GM19455 (cell line): ENCODE measurements at regions not wholly inside any gene's neighbourhood (a gene's known extent, or its start where the extent isn't known, plus 50 kb on each side); places are given as distances from the start of the nearest gene placed in this dataset.
"Not testable (repeated sequence)": the region's sequence is repeated elsewhere in the genome, so short reads cannot be mapped to it uniquely, and the experiment has no call there.

Source experiments
- ATAC-seq: cut with Tn5 transposase; IDR thresholded peaks from one replicate; pipeline ENCODE4 v1.9.1; 2021; ENCODE audit not compliant: unreplicated experiment

DNA sequence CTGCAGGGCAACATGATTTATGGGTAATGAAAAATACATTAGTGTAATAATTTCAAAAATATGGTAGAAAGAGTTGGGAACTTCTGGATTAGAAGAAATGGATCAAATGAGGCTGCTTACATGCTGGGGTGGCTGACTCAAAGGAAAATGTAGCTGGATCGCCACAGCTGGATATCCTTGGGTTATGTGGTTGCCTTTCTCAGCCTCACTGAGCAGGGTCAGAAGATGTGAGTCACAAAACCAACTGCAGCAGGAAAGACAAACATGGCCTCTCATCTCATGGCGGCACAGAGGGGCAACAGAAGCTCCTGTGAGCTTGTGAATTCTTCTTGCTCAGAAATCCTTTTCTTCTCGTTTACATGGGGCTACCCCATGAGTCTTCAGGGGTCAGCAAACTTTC, 317.1 kb upstream of the SPRED2 start:
- no peak for ATAC-seq

DNA sequence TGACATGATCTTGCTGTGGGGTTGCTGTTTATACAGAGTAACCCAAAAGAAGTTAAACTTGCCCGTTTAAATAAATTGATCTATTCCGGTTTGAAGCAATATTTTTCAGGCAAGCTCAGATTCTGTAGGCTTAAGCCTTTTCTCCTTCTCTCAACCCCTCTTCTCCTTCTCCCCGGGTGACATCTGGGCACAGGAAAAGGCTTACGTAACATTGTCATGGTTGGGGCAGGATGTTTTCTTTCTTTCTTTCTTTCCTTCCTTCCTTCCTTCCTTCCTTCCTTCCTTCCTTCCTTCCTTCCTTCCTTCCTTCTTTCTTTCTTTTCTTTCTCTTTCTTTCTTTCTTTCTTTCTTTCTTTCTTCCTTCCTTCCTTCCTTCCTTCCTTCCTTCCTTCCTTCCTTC, 315.5 kb upstream of the SPRED2 start:
- not testable (repeated sequence) for ATAC-seq

DNA sequence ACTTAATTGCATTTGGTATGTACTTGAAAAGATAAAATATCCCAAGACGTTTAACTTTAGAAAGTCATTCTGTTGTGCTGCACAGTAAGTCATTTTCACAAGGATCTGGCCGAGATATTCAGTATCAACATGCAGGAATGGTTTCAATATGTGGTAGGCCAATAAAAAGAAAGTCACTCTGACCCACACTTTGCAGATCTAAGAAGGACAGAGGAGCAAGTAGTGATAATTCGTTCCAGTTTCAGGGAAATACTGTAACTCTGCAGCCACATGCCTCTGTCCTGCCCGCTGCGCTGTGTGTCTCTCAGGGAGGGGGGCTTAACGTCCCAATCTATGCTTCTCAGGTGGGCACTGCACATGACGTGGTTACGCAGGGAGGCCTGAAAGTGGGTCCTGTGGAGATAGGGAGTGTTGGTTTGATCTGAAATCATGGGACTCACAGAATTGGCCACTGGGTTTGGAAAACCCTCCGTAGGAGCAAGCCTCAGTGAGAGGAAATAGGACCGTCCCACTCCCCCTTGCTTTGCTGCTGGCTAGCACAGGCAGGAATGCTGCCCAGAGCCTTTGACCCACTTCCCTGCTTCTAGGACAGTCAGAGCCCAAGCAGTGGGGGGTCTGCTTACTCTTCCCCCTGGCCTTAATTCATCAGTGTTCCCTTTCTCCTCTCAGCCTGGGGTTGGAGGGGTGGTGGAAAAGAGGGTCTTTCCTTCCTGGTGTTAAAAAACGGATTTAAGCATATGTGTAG, 314.7 kb upstream of the SPRED2 start:
- ATAC-seq: no peak

DNA sequence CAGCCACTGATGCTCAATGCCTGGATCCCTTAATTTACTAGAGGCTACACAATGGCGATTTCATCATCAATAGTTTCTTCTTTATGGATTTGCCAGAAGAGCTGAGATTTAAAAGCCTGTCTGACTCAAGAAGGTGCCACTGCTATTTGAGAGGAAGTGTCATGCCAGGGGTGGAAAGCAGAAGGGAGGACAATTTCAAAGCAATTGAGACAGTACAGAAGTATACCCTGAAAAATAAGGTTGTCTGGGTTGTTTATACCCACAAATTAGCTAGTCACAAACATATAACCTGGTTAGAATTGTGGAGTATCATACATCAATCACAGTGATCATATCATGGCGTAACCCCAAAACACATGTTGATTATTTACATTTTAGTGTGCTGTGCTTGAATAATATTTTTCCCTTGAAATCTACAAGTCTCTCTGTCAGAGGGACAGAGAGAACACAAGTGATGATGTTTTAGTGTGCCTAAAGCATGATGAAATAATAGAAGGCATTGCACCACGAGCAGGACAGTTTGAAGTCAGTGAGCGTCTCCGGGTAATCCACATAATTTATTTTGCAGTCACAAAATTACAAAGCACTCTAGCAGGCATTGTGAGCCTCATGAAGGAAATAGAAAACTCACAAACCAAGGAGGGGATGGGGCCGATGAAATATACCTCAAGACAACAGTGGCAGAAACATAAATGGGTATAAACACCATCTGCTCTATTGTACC, 312.2 kb upstream of the SPRED2 start:
- ATAC-seq: no peak

DNA sequence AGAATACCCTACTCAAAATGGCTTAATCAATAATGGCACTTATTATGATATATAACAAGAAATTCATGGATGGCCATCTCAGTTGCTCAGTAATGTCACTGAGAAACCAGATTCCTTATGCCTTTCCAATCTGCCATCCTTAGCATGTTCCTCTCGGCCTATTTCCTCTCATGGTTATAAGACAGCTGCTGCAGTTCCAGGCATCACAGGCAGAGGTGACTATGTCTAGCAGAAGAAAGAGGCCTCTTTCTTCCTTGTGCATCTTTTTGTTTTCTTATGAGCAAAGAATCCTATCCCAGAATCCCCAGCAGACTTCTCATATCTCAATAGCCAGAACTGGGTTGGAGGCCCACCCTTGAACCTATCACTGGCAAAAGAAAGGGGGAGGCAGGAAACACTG, 310.6 kb upstream of the SPRED2 start:
- ATAC-seq: no peak

DNA sequence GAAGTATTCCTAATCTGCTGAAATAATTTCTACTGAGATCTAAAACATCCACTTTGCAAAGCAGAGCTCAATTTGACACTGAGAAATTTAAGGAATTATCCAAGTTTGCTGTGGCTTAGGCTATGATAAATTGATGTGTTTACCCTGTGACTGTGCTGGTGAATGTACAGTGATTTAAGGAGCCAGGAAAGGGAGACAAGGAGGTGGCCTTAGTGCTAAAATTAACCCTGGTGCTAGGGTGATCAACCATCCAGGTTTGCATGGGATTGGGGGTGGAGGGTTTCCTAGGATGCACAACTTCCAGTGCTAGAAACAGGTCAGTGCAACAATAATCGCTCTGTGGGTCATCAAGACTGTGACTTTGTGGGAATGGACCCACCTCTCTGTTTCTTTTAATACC, 307.5 kb upstream of the SPRED2 start:
- no peak for ATAC-seq

DNA sequence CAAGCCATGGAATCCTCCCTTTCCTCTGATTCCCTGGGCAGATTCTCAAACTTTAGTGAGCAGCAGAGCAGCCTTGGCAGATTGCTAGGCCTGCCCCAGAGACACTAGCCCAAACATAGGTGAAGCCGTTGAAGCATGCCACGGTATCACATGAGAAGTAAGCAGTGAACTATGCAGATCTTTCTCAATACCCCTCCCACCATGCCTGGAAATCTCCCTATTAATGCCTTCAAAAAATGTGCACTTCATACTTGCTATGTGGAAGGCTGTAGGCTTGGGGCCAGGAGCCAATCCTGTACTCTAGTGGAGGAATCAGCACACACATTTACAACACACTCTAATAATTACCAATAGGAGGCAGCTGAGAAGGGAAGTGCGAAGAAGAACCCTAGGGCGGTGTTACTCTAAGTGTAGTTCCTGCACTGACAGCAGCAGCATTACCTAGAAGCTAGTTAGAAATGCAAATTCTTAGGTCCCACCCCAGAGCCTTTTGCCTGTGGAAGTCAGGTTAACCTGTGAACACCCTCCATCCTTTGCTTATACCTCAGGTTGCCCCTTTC, 305.1 kb upstream of the SPRED2 start:
- no peak for ATAC-seq

DNA sequence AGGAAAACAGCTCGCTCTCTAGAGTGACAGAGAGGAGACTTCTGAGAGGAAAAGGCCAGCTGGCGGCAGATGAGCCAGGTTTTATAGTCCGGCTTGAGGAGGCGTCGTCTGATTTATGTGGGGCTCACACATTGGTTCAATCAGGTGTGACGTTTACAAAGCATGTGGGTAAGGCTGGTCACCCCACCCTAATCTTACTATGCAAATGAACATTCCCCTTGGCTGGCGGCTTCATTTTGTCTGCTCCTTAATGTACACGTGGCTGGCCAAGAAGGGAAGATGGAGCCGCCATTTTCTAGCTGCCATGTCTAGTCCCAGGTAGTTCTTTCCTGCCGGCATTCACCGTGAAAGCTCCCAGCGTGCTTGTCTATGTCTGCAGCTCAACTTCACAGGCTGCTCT, 299.1 kb upstream of the SPRED2 start:
- no peak for ATAC-seq

DNA sequence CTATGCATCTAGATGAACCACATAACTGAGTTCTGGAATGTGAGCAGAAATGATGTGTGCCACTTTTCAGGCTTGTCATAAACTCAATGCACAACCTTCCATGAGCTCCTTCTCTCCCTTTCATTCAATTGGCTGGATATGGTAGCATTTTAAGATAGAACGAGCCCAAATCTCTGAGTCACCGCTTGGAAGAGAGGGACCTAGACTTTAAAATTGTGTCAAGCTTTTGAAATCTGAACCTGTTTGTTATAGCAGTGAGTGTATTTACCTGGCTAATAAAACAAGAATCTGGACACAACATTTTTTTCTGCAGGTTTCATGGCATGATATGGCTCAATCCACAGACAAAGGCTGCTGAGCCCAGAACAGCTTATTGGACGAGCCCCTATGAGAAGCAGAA, 297.8 kb upstream of the SPRED2 start:
- no peak for ATAC-seq

DNA sequence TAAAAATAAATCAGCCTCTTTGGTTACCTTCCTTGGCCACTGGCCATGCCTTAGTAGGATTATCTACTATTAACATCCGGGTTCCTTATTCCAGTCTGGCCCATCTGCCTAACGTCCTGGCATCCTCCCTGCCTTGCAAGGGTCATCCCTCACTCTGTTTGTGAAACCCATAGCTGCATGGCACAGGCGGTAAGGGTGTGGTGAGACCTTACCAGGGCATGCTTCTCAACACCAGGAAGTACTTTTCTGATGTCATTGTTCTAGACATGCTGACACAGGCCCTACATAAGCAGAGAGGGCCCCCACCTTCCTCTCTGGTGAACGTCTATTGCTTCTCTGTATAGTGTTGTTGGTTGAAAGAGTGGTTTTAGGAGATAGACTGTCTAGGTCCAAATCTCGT, 296.8 kb upstream of the SPRED2 start:
- ATAC-seq: no peak

DNA sequence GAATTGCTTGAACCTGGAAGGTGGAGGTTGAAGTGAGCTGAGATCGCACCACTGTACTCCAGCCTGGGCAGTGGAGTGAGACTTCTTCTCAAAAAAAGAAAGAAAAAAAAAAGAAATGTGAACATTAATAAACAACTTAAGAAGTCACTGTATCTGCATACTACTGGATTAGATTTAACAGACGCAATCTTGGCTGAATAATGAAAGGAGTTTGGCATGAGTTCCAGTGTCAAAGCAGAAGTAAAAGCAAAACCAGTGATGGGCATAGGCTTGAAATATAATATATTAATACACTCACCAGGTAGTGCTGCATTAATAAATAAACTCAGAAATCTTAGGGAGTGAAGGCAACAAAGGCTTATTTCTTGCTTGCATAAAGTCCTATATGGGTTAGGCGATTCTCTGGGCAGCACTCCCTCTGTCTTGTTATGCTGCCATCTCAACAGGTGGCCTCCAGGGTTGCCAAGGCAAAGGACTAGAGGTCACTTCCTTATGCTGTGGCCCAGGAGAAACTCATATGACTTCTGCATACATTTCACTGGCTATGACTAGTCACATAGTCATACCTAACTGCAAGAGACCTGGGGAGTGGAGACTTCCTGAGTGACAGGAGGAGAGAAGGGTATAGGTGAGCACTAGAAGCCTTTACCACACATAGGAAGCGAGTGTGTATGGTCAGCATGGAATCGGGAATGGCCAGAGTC, 296.2 kb upstream of the SPRED2 start:
- no peak for ATAC-seq

DNA sequence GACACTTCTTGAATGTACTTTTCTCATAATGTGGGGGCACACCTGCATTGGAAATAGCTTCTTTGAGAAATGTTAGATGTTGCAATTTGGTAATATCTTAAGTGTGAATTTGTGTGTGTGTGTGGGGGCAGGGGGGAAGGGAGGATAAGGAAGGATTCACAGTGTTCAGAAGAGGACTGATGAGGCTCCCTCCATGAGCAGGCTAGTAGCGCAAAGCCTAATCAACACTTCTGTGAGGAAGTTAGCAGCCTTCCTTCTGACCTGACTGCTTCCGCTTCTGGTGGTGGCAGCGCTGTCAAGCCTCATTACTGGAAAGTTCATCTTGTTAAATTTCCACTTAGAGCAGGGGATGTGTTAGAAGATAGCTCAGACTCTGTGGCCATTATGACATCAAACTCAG, 295.4 kb upstream of the SPRED2 start:
- no peak for ATAC-seq

DNA sequence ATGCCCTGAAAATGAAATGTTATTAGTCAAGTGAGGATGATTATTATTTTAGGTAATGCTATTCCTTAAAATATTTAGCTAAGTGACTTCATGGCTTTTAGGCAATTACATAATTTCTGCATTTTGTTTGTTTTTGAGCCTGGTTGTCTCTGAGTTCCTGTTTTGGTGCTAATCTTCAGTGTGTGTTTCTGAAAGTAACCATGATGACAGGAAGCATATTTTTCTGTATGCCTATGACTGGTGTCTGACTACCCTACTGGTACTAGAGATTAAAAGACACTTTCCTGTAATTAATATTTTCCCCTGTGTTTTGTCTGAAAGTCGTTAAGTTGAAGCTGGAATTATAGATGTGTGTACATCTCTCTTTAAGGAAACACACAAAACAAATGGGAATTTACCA, 295.0 kb upstream of the SPRED2 start:
- ATAC-seq: no peak

DNA sequence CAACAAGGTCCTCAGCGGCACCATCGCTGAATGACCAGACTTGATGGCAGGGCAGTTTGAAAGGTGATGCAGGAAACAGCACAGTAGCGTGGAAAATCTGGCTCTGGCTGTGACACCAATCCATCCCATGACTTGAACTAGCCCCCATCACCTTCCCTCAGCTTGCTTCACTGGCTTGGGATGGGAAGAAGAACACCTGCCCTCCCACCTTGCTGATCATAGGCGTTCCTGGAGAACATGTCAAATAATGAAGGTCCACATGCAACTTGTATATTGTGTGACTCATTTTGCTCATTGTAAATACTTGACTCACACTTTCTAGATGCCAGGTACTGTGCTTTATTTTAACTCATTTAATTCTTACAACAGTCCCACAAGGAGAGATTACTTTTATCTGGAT, 292.4 kb upstream of the SPRED2 start:
- ATAC-seq: no peak

DNA sequence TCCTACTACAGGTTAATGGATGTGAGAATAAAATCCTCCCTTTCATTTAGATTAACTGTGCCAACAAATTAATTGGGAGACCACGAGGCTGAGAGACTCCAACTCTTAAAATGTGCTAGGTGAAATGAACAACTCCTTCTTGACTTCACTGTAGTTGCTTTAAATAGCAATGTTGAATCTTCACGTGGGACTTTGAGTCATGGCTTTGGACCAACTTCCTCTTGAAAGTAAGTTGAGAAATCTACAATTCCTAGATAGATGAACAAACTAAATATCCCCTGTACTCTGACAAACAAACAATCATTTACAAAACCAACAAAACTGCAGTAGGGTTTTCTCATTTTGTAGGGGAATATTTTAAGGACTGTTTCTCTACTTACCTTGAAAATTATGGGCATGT, 291.9 kb upstream of the SPRED2 start:
- ATAC-seq: no peak

DNA sequence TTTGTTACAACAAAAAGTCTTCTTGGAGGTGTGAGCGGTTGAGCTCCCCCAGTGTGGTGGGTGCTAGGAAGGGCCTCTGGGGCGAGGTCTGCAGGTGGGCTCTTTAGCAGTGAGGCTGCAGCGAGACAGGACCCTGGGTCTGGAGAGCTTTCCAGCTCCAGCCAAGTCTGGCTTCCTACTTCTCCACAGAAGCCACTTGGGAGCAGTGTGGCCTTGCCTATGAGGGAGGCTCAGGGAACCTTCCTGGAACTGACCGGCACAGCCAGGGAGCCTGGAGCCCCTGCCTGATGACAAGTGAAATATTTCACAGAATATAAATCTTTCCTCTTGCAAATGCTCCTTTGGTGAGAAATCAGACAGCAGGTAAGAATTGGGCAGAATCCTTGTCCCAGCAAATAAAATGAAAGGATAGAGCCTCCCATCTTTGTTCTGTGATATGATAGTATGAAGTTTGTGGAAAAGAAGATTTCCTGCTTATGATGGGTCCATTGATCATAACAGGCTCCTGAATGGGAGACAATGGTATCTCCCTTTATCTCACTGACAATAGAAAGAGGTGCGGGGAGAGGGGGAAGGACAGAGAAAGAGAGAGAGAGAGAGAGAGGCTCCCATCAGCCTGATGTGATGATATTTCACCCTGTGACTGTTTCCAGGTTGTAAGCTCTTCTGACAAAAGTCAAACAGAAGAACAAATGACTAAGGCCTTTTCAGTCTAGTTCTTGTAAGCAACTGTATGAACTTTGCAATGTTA, 289.8 kb upstream of the SPRED2 start:
- no peak for ATAC-seq

DNA sequence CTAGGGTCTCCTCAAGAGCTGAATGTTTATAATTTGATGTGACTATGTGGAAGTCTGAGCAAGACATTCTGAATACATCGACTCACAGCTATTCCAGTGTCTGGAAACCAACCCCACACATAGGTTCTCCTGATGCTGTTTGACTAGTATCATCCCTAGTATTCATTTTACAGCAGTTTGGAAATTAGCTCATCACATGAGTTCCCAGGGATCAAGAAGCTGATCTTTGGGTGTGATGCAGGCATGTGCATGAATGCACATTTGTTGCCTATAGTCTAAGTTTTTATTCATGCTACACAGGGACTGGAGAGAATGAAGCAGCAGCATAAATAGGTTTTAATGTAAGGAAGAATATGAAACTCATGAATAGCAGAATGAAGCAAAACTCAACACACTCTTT, 284.3 kb upstream of the SPRED2 start:
- ATAC-seq: no peak

DNA sequence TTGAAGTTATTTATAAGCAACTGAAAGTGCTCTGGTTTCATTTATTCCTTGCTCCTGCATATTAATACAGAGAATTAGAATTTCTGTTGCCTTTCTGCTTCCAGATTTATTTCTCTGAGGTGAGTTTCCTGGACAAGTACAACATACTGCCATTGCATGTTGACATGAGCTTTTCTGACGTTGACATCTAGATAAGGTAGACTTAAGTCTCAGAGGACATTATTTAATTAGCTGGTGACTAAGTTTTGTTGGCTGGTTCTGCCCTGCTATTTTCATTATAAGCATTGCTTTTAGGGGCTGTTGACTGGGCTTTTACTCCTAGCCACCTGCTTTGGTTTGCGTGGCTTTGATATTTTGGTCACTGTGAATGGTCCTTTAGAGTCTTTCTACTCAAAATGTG, 282.9 kb upstream of the SPRED2 start:
- ATAC-seq: no peak

DNA sequence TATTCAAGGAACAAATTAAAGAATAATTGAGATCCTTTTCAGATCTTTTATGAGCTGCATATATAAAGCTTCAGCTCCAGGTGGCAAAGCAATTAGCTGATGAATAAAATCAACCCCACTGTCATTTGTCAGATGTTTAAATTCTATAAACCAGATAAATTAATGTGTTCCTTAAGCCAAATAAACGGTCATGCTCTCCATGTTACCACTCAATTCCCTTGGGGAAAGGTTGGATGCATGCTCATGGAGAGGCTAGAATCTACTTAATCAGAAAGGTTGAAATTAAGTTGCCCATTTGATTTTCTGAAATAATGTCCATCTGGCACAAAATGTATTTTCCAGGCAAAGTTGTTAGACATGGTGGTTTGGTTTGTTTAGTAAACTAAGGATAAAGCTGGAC, 282.5 kb upstream of the SPRED2 start:
- no peak for ATAC-seq

DNA sequence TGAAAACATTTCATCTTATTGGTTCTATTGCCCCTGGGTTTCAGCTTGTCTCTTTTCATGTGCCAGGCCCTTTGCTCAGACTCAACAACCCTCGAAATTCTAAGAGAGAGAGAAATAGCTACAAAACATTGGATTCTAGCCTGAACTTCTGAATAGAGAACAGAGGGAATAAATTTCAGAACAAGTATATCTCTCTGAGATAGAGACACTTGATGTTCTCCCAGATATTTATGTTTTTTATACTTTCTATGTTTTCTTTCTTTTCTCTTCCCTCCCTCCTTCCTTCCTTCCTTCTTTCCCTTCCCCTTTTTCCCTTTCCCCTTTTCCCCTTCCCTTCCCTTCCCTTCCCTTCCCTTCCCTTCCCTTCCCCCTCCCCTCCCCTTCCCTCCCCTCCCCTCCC, 279.5 kb upstream of the SPRED2 start:
- ATAC-seq: no peak

DNA sequence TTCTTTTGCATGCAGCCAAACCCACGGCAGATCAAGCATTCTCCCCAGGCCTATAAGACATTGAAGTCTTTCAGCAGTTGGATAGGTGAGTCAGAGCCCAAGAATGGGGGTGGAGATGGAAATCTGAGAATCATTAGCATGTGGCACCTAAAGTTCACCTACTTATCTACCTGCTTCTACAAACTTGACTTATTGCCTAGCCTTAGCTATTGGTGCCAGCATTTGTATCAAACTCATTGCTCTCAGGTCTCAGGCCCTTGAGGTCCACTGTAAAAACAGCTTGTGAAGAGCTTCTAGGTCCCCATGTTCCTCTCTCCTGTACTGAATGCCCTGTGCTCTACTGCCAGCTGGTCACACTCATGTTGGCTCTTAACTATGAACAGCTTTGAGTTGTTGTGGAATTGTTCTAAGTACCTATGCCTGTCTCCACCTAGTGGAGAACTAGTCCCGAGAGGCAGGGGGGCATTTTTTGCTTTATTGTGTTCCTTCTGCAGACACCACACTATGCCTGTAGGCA, 278.4 kb upstream of the SPRED2 start:
- ATAC-seq: no peak
